Kidney tubule cell (primary cell): ENCODE measurements at regions not wholly inside any gene's neighbourhood (a gene's known extent, or its start where the extent isn't known, plus 50 kb on each side); places are given as distances from the start of the nearest gene placed in this dataset.

ENCODE experiments used
- DNase-seq: peaks from one replicate; pipeline ENCODE4 v3.0.0-alpha.2; 2018; ENCODE audit warnings: low spot score

GRCh38 chr10:64209561-64209960 is 688.4 kb downstream of the REEP3 start:
- peak; percentile 16 for DNase-seq

GRCh38 chr10:64210211-64210610 is 689.0 kb downstream of the REEP3 start:
- no peak for DNase-seq

- DNase-seq = no peak
These were observed 690.3 kb downstream of the REEP3 start for GRCh38 chr10:64211466-64211865.

GRCh38 chr10:64215088-64215487 is 693.9 kb downstream of the REEP3 start:
- DNase-seq = no peak

- no peak for DNase-seq
These were observed 698.2 kb downstream of the REEP3 start for GRCh38 chr10:64219271-64220025.

GRCh38 chr10:64234489-64234888 is 713.3 kb downstream of the REEP3 start:
- no peak for DNase-seq

- DNase-seq = no peak
These were observed 736.5 kb downstream of the REEP3 start for GRCh38 chr10:64257704-64258103.

- DNase-seq = no peak
These were observed 739.9 kb downstream of the REEP3 start for GRCh38 chr10:64261092-64261491.

GRCh38 chr10:64261676-64262075 is 740.5 kb downstream of the REEP3 start:
- no peak for DNase-seq

GRCh38 chr10:64265961-64266360 is 744.8 kb downstream of the REEP3 start:
- no peak for DNase-seq

- DNase-seq = no peak
These were observed 750.3 kb downstream of the REEP3 start for GRCh38 chr10:64271508-64271907.

GRCh38 chr10:64271983-64272382 is 750.8 kb downstream of the REEP3 start:
- DNase-seq = no peak

GRCh38 chr10:64275001-64275400 is 753.8 kb downstream of the REEP3 start:
- DNase-seq = no peak

GRCh38 chr10:64275774-64276173 is 754.6 kb downstream of the REEP3 start:
- no peak for DNase-seq

GRCh38 chr10:64277536-64277935 is 756.3 kb downstream of the REEP3 start:
- DNase-seq = no peak

- no peak for DNase-seq
These were observed 762.4 kb downstream of the REEP3 start for GRCh38 chr10:64283621-64284020.

GRCh38 chr10:64286533-64286932 is 765.3 kb downstream of the REEP3 start:
- DNase-seq = no peak

- DNase-seq = no peak
These were observed 767.2 kb downstream of the REEP3 start for GRCh38 chr10:64288404-64288803.

- no peak for DNase-seq
These were observed 782.4 kb downstream of the REEP3 start for GRCh38 chr10:64303566-64303965.

- DNase-seq = no peak
These were observed 785.6 kb downstream of the REEP3 start for GRCh38 chr10:64306729-64307327.

GRCh38 chr10:64312876-64313275 is 791.7 kb downstream of the REEP3 start:
- no peak for DNase-seq

GRCh38 chr10:64313967-64314366 is 792.8 kb downstream of the REEP3 start:
- no peak for DNase-seq

GRCh38 chr10:64316416-64316815 is 795.2 kb downstream of the REEP3 start:
- DNase-seq = no peak

GRCh38 chr10:64316833-64317232 is 795.6 kb downstream of the REEP3 start:
- no peak for DNase-seq
